ENCODE measurements at regions not wholly inside any gene's neighbourhood (a gene's known extent, or its start where the extent isn't known, plus 50 kb on each side); places are given as distances from the start of the nearest gene placed in this dataset.

DNA sequence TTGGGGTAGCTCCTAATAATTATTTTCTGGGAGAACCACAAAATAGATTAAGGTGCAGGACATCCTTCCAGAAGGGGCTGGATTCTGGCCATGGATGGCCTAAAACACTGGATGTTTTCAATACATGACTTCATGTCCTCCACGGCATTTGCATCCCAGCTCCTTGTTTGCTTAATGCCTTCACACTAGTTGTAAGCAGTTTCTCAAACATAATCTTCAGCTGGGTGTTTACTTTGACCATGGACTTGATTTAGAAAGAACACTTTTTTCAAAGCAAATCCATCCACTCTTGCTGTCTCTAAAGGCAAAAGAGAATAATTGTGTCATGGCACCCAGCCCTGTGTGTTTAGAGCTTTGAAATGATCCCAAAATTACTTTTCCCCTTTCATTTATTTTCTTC is 82.5 kb upstream of the GSX1 start:
- in situ Hi-C loops (cut with HindIII; ENCODE audit: extremely low pct_ligation_motif_present, low pct_unique_long_range_greater_than_20kb), result loop anchor here (5.0 to 10.0 kb wide), 2 partner anchors 177 to 335 kb away; no protein-coding TSS in a partner anchor
- Histone ChIP-seq H3K4me3 (replicated peaks in 1 of 3; ENCODE audit: insufficient read depth in 1 of 3, low read depth in 2 of 3, low read length in 3 of 3) (no peak overlapping the region), H2AFZ (ENCODE audit: low read length) (no peak overlapping the region), H3K27ac (ENCODE audit: extremely low read length, insufficient read depth, low read length) (no peak overlapping the region), H3K4me1 (ENCODE audit: insufficient read depth, low read length) (peaks cover 16% of the 10 kb centered on the region; the same call in 1 of the 2 replicates), H3K79me2 (ENCODE audit: insufficient read depth, low read length) (no peaks in the 10 kb centered on the region), H3K27me3 (ENCODE audit: control insufficient read depth in 1 of 2, insufficient read depth in 2 of 2, low read length in 2 of 2) (peaks cover 0 to 2% of the 10 kb centered on the region in 2 experiments; a peak in 2 of 5 replicates), H4K20me1 (ENCODE audit: insufficient read depth, low read length) (no peaks in the 10 kb centered on the region), H3K4me2 (ENCODE audit: low read depth, low read length) (no peak overlapping the region), H3K9ac (ENCODE audit: insufficient read depth, low read depth, low read length) (no peak overlapping the region), H3K36me3 (replicated peaks in 1 of 2; ENCODE audit: control insufficient read depth in 1 of 2, insufficient read depth in 2 of 2, low read length in 2 of 2) (no peaks in the 10 kb centered on the region), H3K9me3 (ENCODE audit: low read length) (peaks cover 9% of the 10 kb centered on the region)
- no TSS peak for BruUV-seq (replicated peaks)
- ATAC-seq (peak; percentile 47; the same call in 1 of the 3 replicates), DNase-seq (ENCODE audit: low spot score) (peak; percentile 21), FAIRE-seq (no peak)
- CTCF ChIA-PET (ENCODE audit: low intra/inter-chr PET ratio, low total read pairs), result no interaction called here
- intact Hi-C loops (cut with micrococcal nuclease; ENCODE audit: unreplicated experiment), result loop anchor here (5.0 kb wide), 2 partner anchors 87 to 337 kb away; partner anchors contain the start of genes LNX2 and POLR1D
- POLR2A ChIA-PET, result no interaction called here
- 0% methylated on average over 1 of the region's 1 CpG for WGBS (ENCODE audit: low lambda C conversion rate)
- TF ChIP-seq, protein P1, sequence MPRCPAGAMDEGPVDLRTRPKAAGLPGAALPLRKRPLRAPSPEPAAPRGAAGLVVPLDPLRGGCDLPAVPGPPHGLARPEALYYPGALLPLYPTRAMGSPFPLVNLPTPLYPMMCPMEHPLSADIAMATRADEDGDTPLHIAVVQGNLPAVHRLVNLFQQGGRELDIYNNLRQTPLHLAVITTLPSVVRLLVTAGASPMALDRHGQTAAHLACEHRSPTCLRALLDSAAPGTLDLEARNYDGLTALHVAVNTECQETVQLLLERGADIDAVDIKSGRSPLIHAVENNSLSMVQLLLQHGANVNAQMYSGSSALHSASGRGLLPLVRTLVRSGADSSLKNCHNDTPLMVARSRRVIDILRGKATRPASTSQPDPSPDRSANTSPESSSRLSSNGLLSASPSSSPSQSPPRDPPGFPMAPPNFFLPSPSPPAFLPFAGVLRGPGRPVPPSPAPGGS (CRISPR knock-in tag; IDR thresholded peaks at IDR 0.05), result no peak
- TF ChIP-seq ZFAT (CRISPR knock-in tag; conservative IDR thresholded peaks at IDR 0.05), result no peak
- TF ChIP-seq ZC3H4 (CRISPR knock-in tag; IDR thresholded peaks at IDR 0.05; ENCODE audit: borderline replicate concordance), result no peak
- no peak for TF ChIP-seq GATAD1 (CRISPR knock-in tag; IDR thresholded peaks at IDR 0.05)
- TF ChIP-seq FOXP1 (IDR thresholded peaks at IDR 0.05), result no peak
- TF ChIP-seq FOXP1 (CRISPR knock-in tag; IDR thresholded peaks at IDR 0.05), result peak; percentile 60
- TF ChIP-seq, protein P2, sequence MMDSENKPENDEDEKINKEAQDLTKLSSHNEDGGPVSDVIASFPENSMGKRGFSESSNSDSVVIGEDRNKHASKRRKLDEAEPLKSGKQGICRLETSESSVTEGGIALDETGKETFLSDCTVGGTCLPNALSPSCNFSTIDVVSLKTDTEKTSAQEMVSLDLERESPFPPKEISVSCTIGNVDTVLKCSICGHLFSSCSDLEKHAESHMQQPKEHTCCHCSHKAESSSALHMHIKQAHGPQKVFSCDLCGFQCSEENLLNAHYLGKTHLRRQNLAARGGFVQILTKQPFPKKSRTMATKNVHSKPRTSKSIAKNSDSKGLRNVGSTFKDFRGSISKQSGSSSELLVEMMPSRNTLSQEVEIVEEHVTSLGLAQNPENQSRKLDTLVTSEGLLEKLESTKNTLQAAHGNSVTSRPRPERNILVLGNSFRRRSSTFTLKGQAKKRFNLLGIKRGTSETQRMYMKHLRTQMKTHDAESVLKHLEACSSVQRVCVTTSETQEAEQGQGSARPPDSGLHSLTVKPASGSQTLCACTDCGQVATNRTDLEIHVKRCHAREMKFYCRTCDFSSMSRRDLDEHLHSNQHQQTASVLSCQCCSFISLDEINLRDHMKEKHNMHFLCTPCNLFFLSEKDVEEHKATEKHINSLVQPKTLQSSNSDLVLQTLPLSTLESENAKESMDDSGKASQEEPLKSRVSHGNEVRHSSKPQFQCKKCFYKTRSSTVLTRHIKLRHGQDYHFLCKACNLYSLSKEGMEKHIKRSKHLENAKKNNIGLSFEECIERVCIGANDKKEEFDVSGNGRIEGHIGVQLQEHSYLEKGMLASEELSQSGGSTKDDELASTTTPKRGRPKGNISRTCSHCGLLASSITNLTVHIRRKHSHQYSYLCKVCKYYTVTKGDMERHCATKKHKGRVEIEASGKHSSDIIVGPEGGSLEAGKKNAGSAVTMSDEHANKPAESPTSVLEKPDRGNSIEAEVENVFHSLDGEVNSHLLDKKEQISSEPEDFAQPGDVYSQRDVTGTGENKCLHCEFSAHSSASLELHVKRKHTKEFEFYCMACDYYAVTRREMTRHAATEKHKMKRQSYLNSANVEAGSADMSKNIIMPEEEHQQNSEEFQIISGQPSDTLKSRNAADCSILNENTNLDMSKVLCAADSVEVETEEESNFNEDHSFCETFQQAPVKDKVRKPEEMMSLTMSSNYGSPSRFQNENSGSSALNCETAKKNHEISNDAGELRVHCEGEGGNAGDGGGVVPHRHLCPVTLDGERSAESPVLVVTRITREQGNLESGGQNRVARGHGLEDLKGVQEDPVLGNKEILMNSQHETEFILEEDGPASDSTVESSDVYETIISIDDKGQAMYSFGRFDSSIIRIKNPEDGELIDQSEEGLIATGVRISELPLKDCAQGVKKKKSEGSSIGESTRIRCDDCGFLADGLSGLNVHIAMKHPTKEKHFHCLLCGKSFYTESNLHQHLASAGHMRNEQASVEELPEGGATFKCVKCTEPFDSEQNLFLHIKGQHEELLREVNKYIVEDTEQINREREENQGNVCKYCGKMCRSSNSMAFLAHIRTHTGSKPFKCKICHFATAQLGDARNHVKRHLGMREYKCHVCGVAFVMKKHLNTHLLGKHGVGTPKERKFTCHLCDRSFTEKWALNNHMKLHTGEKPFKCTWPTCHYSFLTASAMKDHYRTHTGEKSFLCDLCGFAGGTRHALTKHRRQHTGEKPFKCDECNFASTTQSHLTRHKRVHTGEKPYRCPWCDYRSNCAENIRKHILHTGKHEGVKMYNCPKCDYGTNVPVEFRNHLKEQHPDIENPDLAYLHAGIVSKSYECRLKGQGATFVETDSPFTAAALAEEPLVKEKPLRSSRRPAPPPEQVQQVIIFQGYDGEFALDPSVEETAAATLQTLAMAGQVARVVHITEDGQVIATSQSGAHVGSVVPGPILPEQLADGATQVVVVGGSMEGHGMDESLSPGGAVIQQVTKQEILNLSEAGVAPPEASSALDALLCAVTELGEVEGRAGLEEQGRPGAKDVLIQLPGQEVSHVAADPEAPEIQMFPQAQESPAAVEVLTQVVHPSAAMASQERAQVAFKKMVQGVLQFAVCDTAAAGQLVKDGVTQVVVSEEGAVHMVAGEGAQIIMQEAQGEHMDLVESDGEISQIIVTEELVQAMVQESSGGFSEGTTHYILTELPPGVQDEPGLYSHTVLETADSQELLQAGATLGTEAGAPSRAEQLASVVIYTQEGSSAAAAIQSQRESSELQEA (CRISPR knock-in tag; IDR thresholded peaks at IDR 0.05; ENCODE audit: not compliant biosample characterization), result no peak
- TF ChIP-seq ZNF558 (CRISPR knock-in tag; IDR thresholded peaks at IDR 0.05; ENCODE audit: borderline replicate concordance), result no peak
- TF ChIP-seq, protein P3, sequence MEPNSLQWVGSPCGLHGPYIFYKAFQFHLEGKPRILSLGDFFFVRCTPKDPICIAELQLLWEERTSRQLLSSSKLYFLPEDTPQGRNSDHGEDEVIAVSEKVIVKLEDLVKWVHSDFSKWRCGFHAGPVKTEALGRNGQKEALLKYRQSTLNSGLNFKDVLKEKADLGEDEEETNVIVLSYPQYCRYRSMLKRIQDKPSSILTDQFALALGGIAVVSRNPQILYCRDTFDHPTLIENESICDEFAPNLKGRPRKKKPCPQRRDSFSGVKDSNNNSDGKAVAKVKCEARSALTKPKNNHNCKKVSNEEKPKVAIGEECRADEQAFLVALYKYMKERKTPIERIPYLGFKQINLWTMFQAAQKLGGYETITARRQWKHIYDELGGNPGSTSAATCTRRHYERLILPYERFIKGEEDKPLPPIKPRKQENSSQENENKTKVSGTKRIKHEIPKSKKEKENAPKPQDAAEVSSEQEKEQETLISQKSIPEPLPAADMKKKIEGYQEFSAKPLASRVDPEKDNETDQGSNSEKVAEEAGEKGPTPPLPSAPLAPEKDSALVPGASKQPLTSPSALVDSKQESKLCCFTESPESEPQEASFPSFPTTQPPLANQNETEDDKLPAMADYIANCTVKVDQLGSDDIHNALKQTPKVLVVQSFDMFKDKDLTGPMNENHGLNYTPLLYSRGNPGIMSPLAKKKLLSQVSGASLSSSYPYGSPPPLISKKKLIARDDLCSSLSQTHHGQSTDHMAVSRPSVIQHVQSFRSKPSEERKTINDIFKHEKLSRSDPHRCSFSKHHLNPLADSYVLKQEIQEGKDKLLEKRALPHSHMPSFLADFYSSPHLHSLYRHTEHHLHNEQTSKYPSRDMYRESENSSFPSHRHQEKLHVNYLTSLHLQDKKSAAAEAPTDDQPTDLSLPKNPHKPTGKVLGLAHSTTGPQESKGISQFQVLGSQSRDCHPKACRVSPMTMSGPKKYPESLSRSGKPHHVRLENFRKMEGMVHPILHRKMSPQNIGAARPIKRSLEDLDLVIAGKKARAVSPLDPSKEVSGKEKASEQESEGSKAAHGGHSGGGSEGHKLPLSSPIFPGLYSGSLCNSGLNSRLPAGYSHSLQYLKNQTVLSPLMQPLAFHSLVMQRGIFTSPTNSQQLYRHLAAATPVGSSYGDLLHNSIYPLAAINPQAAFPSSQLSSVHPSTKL (CRISPR knock-in tag; IDR thresholded peaks at IDR 0.05), result peak; percentile 58; the same call in 1 of the 2 replicates
- 0 out of 2 replicates have a peak, but pooled peaks have one; percentile 36 for TF ChIP-seq ZNF317 (CRISPR knock-in tag; IDR thresholded peaks at IDR 0.05)
- TF ChIP-seq FOXA3 (CRISPR knock-in tag; IDR thresholded peaks at IDR 0.05), result peak; percentile 59; the same call in 1 of the 2 replicates
- TF ChIP-seq FOXA1 (IDR thresholded peaks at IDR 0.05), result no peak
- 0 out of 2 replicates have a peak, but pooled peaks have one; percentile 31 for TF ChIP-seq FOXA1 (CRISPR knock-in tag; IDR thresholded peaks at IDR 0.05)

Data from HepG2 (cell line).